Psoas muscle (tissue), 7 donors: ENCODE measurements at regions not wholly inside any gene's neighbourhood (a gene's known extent, or its start where the extent isn't known, plus 50 kb on each side); places are given as distances from the start of the nearest gene placed in this dataset.

Source experiments
- ATAC-seq, 4 donors: fragments of 200-7000 bp; cut with Tn5 transposase; one replicate each; pipeline ENCODE4 v1.9.1; 2020; ENCODE audit warnings: moderate library complexity in 3 of 4, mild to moderate bottlenecking in 2 of 4
- DNase-seq, 2 donors: peaks; one replicate each; pipeline ENCODE4 v3.0.0-alpha.2; 2020
- H3K27ac ChIP-seq: fragments of 200-600 bp; one replicate; pipeline ENCODE4 v1.8.0; 2022
- H3K27me3 ChIP-seq, 3 donors: fragments of 200-600 bp in 1 of 3; one replicate each; pipeline versions ENCODE4 v1.6.1 to v1.8.0; 2013 to 2022; ENCODE audit warnings: low read length in 2 of 3, mild to moderate bottlenecking in 2 of 3, moderate library complexity in 1 of 3; ENCODE audit not compliant: insufficient read depth in 3 of 3
- H3K36me3 ChIP-seq, 2 donors: fragments of 200-600 bp in 1 of 2; one replicate each; pipeline versions ENCODE4 v1.6.1 to v1.8.0; 2013 to 2022; ENCODE audit warnings: low read depth in 1 of 2, mild to moderate bottlenecking in 1 of 2, moderate library complexity in 1 of 2; ENCODE audit not compliant: insufficient read depth in 1 of 2
- H3K4me1 ChIP-seq: fragments of 200-600 bp; one replicate; pipeline ENCODE4 v1.8.0; 2022
- H3K4me3 ChIP-seq: fragments of 200-600 bp; one replicate; pipeline ENCODE4 v1.8.0; 2022; ENCODE audit warnings: mild to moderate bottlenecking
- H3K9me3 ChIP-seq: fragments of 200-600 bp; one replicate; pipeline ENCODE4 v1.8.0; 2022
- WGBS, 3 donors: extraction: QIAGEN DNeasy Blood & Tissue Kit; methylation state at CpG; one replicate each; pipeline versions ENCODE4 v1.1.6 to v1.1.7; 2013; 5-methylcytosine and 5-hydroxymethylcytosine counted together
- intact Hi-C, 2 donors: fragments of 100-400 bp; cut with DNase I; formaldehyde crosslinking; loops; one replicate each; pipeline versions ENCODE4 v1.11.0 to v1.14.2; 2022
- TF ChIP-seq, protein P1 (sequence below): fragments of 200-600 bp; IDR thresholded peaks from one replicate; pipeline ENCODE4 v1.8.0; 2022; ENCODE audit warnings: antibody characterized with exemption
- donor health status: healthy with polysubstance abuse.
- donor health status: DM: no; HTN: no; CAD: no; lungs with moderate emphysema.
- donor health status: Bipolar disorder and iron deficiency.
- donor health status: healthy.
- donor health status: DM: yes; HTN: yes; CAD: no.
- donor health status: DM: no; HTN: no; CAD: no.
- donor health status: DM: yes; HTN: yes; CAD: no.

DNA sequence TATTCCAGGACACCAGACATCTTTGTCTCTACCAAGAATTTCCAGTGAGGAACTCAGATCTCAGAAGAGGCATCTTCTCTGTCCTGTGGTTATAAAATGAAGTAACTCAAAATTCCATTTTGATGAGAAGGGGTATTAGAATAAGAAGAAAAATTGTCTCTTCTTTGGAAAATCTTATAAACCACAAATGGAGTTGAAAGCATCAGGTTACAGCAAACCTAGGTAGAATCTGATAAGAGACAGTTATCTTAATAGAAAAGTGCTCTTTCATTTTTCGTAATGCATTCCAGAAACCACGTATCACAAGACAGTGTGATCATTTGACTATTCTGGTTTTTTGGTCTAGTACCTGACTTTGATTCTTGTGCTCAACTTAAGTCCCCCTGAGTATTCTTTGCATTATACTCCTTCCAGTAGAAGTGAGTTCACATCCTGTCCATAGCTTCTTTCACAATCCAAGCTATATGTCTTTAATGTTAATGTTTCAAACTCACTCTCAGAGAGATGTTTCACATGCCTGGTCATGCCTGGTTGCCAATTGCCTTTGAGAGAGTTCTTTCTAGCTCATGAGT, 120.9 kb upstream of the PRDX6 start:
- intact Hi-C loops, result no loop called here
- TF ChIP-seq, protein P1, sequence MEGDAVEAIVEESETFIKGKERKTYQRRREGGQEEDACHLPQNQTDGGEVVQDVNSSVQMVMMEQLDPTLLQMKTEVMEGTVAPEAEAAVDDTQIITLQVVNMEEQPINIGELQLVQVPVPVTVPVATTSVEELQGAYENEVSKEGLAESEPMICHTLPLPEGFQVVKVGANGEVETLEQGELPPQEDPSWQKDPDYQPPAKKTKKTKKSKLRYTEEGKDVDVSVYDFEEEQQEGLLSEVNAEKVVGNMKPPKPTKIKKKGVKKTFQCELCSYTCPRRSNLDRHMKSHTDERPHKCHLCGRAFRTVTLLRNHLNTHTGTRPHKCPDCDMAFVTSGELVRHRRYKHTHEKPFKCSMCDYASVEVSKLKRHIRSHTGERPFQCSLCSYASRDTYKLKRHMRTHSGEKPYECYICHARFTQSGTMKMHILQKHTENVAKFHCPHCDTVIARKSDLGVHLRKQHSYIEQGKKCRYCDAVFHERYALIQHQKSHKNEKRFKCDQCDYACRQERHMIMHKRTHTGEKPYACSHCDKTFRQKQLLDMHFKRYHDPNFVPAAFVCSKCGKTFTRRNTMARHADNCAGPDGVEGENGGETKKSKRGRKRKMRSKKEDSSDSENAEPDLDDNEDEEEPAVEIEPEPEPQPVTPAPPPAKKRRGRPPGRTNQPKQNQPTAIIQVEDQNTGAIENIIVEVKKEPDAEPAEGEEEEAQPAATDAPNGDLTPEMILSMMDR, result no peak
- no peaks in the 10 kb centered on the region for H3K4me1 ChIP-seq
- H3K27ac ChIP-seq, result no peak overlapping the region
- no peak overlapping the region for H3K4me3 ChIP-seq
- H3K9me3 ChIP-seq, result no peaks in the 10 kb centered on the region
- H3K36me3 ChIP-seq, result no peaks in the 10 kb centered on the region
- ATAC-seq (no peak), DNase-seq (no peak)
- WGBS, 3 donors, result 82 to 89% (median 87%) methylated on average over 2 of the region's 2 CpGs
- no peaks in the 10 kb centered on the region for H3K27me3 ChIP-seq

DNA sequence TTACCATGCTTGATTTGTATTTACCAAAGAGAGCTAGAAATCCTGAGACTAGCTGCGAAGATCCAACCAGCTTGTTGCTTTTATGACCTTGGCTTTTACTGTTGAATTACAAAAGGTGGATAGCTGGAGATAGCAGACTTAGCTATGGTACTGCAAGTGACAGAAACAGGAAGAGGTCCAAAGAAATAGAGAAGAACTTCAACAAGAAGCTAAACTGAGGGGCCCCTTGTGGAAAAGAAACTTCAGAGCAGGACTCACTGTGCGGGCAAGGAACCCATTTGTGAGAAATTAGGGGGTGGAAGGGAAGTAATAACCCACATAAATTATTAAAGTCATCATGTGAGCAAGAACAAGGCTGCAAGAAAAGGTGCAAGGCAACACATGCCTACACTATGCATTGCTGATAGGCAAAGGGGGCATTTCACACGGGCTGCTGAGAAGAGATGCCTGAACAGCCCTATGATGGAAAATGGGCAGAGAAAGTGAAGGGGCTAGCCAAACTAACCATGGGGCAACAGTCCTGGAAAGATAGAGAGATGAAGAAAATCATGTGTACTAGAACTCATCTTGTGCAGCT, 116.6 kb upstream of the PRDX6 start:
- H3K4me3 ChIP-seq, result no peak overlapping the region
- TF ChIP-seq, protein P1, result no peak
- intact Hi-C loops, result no loop called here
- H3K27me3 ChIP-seq, result no peaks in the 10 kb centered on the region
- WGBS, 3 donors, result 63 to 67% (median 66%) methylated on average over 3 of the region's 3 CpGs
- ATAC-seq (no peak), DNase-seq (no peak)
- no peaks in the 10 kb centered on the region for H3K36me3 ChIP-seq
- H3K4me1 ChIP-seq, result no peaks in the 10 kb centered on the region
- H3K9me3 ChIP-seq, result no peaks in the 10 kb centered on the region
- no peak overlapping the region for H3K27ac ChIP-seq

DNA sequence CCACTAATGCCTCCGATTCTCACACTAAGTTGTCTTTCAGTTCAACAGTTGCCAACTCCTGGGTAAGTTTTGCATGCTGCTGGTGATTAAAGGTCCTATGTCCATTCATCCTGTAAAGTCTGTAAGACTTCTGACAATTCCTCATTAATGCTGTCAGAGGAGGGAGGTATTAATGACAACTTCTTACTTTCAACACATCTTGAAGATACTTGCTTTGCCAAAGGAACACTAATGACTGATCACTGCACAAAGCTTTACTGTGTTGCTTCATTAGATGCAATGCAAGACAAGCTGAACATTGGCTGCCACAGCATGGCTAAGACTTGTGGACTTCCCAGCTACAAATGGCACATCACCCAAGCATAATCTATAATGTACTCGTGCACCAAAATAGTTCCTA, 114.6 kb upstream of the PRDX6 start:
- 89 to 96% (median 92%) methylated on average over 2 of the region's 2 CpGs for WGBS, 3 donors
- no peak overlapping the region for H3K27ac ChIP-seq
- TF ChIP-seq, protein P1, result no peak
- H3K4me3 ChIP-seq, result no peak overlapping the region
- H3K36me3 ChIP-seq, result no peaks in the 10 kb centered on the region
- H3K9me3 ChIP-seq, result no peaks in the 10 kb centered on the region
- no peak for ATAC-seq
- intact Hi-C loops, result no loop called here
- no peaks in the 10 kb centered on the region for H3K4me1 ChIP-seq
- no peak for DNase-seq
- no peaks in the 10 kb centered on the region for H3K27me3 ChIP-seq

DNA sequence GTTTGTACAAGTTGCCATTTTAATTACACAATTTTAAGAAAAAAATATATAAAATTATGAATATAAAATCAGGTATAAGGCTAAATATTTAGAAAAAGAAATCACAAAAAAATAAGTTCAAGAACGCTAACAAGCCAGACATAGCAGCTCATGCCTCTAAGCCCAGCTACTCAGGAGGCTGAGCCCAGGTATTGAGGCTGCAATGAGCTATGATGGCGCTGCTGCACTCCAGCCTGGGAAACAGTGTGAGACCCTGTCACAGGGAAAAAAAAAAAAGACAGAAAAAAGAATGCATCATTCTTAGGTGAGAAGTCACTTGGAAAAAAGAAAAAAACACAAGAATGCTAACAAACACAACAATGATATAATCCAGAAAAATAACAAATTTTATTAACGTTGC, 112.3 kb upstream of the PRDX6 start:
- TF ChIP-seq, protein P1, result no peak
- H3K27me3 ChIP-seq, result no peaks in the 10 kb centered on the region
- H3K4me1 ChIP-seq, result no peaks in the 10 kb centered on the region
- no peak for ATAC-seq
- 78 to 86% (median 84%) methylated on average over 3 of the region's 3 CpGs for WGBS, 3 donors
- H3K4me3 ChIP-seq, result no peak overlapping the region
- H3K36me3 ChIP-seq, result no peaks in the 10 kb centered on the region
- no peak for DNase-seq
- H3K27ac ChIP-seq, result no peak overlapping the region
- H3K9me3 ChIP-seq, result no peaks in the 10 kb centered on the region
- intact Hi-C loops, result no loop called here

DNA sequence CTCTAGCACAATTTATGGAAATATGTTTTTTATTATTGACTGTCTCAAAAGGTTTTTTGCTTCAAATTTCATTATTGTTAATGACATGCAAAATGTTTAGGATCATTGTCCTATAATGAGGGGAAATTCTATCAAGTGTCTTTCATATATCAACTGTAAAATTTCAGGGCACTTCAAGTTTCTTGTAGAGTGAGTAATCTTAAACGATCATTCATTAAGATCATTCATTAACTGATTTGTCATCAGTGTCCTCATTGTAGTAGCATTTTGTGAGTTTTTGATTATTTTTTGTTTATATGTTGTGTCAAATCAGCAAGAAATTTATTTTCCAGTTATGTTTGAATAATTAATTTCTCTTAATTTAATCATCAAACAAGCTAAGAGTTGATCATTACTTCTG, 111.8 kb upstream of the PRDX6 start:
- H3K36me3 ChIP-seq, result no peaks in the 10 kb centered on the region
- no peaks in the 10 kb centered on the region for H3K9me3 ChIP-seq
- no peak overlapping the region for H3K27ac ChIP-seq
- intact Hi-C loops, result no loop called here
- H3K4me3 ChIP-seq, result no peak overlapping the region
- no peaks in the 10 kb centered on the region for H3K4me1 ChIP-seq
- ATAC-seq (no peak), DNase-seq (no peak)
- H3K27me3 ChIP-seq, result no peaks in the 10 kb centered on the region
- 87 to 92% (median 91%) methylated on average over 1 of the region's 1 CpG for WGBS, 3 donors
- TF ChIP-seq, protein P1, result no peak
